Retinal pigment epithelial cell (primary cell): ENCODE measurements at regions not wholly inside any gene's neighbourhood (a gene's known extent, or its start where the extent isn't known, plus 50 kb on each side); places are given as distances from the start of the nearest gene placed in this dataset.

ENCODE experiments used
- DNase-seq: peaks from one replicate; pipeline ENCODE4 v3.0.0-alpha.2; 2010; ENCODE audit warnings: low read depth
- H3K4me3 ChIP-seq: 2 replicates; pipeline ENCODE4 v1.5.1; 2011; ENCODE audit warnings: mild to moderate bottlenecking, low read length, control low read depth, moderate library complexity
- TF ChIP-seq, protein P1 (sequence below): conservative IDR thresholded peaks from 2 replicates; pipeline ENCODE4 v1.5.1; 2011; ENCODE audit warnings: low read depth, low read length, control low read depth, inconsistent platforms

DNA sequence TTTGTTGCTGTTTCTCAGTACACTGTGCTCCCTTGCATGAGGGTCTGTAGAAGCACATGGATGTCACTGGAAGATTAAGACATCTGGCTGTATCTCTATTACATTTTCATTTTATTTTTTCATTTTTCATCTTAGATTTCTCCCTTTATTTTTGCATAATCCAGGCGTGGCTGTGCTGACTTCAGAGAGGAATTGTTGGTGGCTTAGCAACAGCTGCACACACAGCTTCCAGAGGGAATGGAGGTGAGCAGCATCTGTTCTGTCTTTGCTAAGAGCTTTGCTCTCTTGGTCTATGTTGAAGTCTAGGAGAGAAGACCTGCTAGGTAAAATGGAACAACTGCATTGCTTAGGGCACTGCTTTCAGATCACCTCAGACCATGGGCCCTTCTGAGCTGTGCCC lies 254.4 kb upstream of the SP4 start:
- no peak overlapping the region for H3K4me3 ChIP-seq
- TF ChIP-seq, protein P1, sequence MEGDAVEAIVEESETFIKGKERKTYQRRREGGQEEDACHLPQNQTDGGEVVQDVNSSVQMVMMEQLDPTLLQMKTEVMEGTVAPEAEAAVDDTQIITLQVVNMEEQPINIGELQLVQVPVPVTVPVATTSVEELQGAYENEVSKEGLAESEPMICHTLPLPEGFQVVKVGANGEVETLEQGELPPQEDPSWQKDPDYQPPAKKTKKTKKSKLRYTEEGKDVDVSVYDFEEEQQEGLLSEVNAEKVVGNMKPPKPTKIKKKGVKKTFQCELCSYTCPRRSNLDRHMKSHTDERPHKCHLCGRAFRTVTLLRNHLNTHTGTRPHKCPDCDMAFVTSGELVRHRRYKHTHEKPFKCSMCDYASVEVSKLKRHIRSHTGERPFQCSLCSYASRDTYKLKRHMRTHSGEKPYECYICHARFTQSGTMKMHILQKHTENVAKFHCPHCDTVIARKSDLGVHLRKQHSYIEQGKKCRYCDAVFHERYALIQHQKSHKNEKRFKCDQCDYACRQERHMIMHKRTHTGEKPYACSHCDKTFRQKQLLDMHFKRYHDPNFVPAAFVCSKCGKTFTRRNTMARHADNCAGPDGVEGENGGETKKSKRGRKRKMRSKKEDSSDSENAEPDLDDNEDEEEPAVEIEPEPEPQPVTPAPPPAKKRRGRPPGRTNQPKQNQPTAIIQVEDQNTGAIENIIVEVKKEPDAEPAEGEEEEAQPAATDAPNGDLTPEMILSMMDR: no peak
- no peak for DNase-seq

GRCh38 chr7:21175714-21176113 lies 252.2 kb upstream of the SP4 start:
- TF ChIP-seq, protein P1: no peak
- no peak overlapping the region for H3K4me3 ChIP-seq
- DNase-seq: no peak

- no peak overlapping the region for H3K4me3 ChIP-seq
- no peak for DNase-seq
- TF ChIP-seq, protein P1: no peak
Observed at GRCh38 chr7:21184942-21185652, 242.8 kb upstream of the SP4 start.

DNA sequence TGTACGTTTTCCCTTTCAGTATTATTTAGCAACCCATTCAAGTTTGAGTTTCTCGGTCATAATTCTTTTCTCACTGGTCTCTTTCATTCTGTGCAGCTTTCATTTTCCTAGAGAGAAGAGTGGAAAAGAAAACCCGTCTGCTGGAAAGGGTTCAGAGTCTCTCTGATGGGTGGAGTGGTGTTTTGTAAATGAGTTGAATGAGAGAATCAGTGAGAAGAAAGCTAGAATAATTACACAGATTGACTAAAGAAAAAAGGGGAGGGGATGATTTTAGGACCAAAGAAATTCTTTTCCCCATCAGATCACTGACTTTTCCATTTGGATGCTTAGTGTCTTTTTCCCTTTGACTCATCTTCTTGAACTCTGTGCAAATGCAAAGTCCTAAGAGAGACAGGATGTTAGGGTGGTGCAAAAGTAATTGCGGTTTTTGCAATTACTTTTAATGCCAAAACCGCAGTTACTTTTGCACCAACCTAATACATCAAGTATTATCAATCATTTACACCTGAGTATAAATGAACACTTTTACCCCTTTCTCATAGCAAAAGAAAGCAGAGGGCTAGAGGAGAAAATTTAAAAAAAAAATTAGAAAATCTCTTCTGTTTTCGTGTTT lies 242.1 kb upstream of the SP4 start:
- TF ChIP-seq, protein P1: no peak
- no peak for DNase-seq
- no peak overlapping the region for H3K4me3 ChIP-seq

GRCh38 chr7:21191321-21192073 lies 236.4 kb upstream of the SP4 start:
- H3K4me3 ChIP-seq: no peak overlapping the region
- TF ChIP-seq, protein P1: no peak
- DNase-seq: no peak

- DNase-seq: no peak
- no peak overlapping the region for H3K4me3 ChIP-seq
- TF ChIP-seq, protein P1: no peak
Observed at GRCh38 chr7:21192657-21193056, 235.2 kb upstream of the SP4 start.
